Stimulated activated naive CD8-positive, alpha-beta T cell treated with anti-CD3 and anti-CD28 coated beads, Interleukin-15, amount 100 ng/mL, for 72 hours (primary cell): ENCODE measurements at regions not wholly inside any gene's neighbourhood (a gene's known extent, or its start where the extent isn't known, plus 50 kb on each side); places are given as distances from the start of the nearest gene placed in this dataset.
"Not testable (repeated sequence)": the region's sequence is repeated elsewhere in the genome, so short reads cannot be mapped to it uniquely, and the experiment has no call there.

Source experiments
- ATAC-seq: fragments of 150-1000 bp; cut with Tn5 transposase; 2 replicates; pipeline ENCODE4 v1.10.0; 2021; ENCODE audit warnings: mild to moderate bottlenecking, moderate library complexity
- DNase-seq, 2 donors: peaks; one replicate each; pipeline ENCODE4 v3.0.0; 2021 to 2022
- H3K27ac Mint-ChIP-seq, 2 donors: one replicate each; pipeline ENCODE4 v1.8.0; 2022; ENCODE audit warnings: mild to moderate bottlenecking in 2 of 2, mixed read lengths in 2 of 2, moderate library complexity in 2 of 2
- H3K27me3 Mint-ChIP-seq: one replicate; pipeline ENCODE4 v1.8.0; 2022; ENCODE audit warnings: mixed read lengths
- H3K4me1 Mint-ChIP-seq: one replicate; pipeline ENCODE4 v1.8.0; 2022; ENCODE audit warnings: mild to moderate bottlenecking, mixed read lengths
- H3K4me3 Mint-ChIP-seq, 2 donors: one replicate each; pipeline ENCODE4 v1.8.0; 2022; ENCODE audit warnings: mild to moderate bottlenecking in 2 of 2, mixed read lengths in 2 of 2, moderate library complexity in 1 of 2
- H3K9me3 Mint-ChIP-seq, 2 donors: one replicate each; pipeline ENCODE4 v1.8.0; 2022; ENCODE audit warnings: mixed read lengths in 2 of 2

DNA sequence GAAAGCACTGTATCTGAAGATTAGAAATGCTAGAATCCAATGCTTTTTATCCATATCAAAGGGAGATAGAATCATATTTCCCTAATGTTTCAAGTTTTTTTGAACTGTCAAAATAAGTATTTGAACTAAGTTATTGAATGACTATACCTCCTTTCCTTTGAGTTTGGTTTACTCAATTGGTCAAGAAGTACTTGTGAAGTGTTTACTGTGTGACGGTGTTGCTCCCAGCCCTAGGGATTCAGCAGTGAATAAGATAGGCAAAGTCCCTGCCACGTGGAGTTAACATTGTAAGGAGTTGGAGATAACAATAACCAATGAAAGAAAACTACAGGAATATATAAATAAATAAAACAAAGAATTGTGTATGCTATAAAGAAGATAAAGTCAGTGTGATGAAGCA is 535.9 kb downstream of the FRK start:
- ATAC-seq (no peak), DNase-seq (no peak)
- no peaks in the 10 kb centered on the region for H3K4me1 Mint-ChIP-seq
- no peak overlapping the region for H3K4me3 Mint-ChIP-seq
- no peaks in the 10 kb centered on the region for H3K27me3 Mint-ChIP-seq
- H3K27ac Mint-ChIP-seq: no peak overlapping the region
- H3K9me3 Mint-ChIP-seq: peaks cover 16 to 21% of the 10 kb centered on the region in 2 donors

DNA sequence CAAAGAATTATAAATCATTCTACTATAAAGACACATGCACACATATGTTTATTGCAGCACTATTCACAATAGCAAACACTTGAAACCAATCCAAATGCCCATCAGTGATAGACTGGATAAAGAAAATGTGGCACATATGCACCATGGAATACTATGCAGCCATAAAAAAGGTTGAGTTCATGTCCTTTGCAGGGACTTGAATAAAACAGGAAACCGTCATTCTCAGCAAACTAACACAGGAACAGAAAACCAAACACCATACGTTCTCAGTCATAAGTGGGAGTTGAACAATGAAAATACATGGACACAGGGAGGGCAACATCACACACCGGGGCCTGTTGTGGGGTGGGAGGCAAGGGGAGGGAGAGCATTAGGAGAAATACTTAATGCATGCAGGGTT is 538.9 kb downstream of the FRK start:
- DNase-seq, ATAC-seq, H3K27ac Mint-ChIP-seq, H3K4me3 Mint-ChIP-seq, H3K4me1 Mint-ChIP-seq, H3K27me3 Mint-ChIP-seq: not testable (repeated sequence)
- H3K9me3 Mint-ChIP-seq: peaks cover 28 to 40% of the 10 kb centered on the region in 2 donors

DNA sequence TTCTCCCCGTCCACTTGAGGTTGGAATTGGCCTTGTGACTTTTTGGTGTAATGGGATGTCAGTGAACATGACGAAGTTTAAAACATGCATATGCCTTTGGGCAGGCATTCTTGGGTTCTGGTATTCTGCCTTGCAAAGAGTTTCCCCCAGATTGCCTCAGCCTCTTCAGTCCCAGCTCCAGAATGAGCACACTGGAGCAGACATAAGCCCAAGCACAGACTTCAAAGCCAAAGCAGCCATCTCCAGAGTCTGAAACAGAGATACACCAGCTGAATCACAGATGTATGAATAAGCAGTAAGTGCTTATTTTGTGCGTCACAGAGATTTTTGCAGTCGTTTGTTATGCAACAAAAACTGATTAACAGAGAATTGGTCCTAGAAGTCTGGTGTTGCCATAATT is 546.0 kb downstream of the FRK start:
- no peak overlapping the region for H3K4me3 Mint-ChIP-seq
- H3K27ac Mint-ChIP-seq: no peak overlapping the region
- no peaks in the 10 kb centered on the region for H3K27me3 Mint-ChIP-seq
- H3K4me1 Mint-ChIP-seq: no peaks in the 10 kb centered on the region
- no peak for DNase-seq
- no peak for ATAC-seq
- peaks cover 17 to 24% of the 10 kb centered on the region in 2 donors for H3K9me3 Mint-ChIP-seq

DNA sequence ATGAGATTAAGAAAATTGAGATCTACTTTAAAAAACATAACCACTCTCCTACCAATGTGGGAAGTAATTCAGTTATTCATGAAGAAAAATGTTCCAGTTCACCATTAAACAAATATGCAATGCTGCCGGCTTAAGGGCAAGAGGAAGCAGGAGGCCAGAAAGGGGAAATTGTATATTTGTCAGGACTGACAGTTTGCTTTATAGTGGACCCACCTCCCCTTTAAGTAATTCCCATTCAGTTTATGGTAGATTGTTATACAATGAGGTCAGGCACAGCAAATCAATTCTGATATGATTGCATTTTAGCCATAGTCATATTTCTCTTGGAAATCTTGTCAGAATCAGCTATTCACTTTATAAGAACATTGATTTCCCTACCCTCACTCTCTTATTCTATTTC is 547.8 kb downstream of the FRK start:
- no peak overlapping the region for H3K4me3 Mint-ChIP-seq
- ATAC-seq: no peak

DNA sequence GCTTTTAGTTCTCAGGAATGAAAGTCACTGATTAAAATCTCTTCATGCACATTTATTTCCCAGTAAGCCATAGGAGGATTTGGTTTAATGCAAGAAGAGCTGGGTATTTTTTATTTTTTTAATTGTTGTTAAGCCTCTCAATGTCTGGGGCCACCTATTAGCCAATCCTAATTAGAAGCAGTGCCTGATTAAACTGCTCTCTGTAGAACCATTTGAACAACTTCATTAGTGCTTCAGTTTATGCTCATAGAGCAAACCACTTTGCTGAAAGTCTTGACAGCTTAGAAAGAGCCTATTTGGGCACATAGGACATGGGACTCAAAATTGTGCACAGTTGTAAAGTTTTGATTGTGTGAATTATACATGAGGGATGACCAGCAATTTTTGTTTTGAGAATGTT is 548.9 kb downstream of the FRK start:
- Mint-ChIP-seq H3K4me3 (no peak overlapping the region), H3K27ac (no peak overlapping the region), H3K4me1 (no peaks in the 10 kb centered on the region), H3K27me3 (no peaks in the 10 kb centered on the region), H3K9me3 (peaks cover 0 to 2% of the 10 kb centered on the region in 2 donors)
- no peak for ATAC-seq
- no peak for DNase-seq

More for the DNA sequence above, 547.8 kb downstream of the FRK start:
- Mint-ChIP-seq H3K9me3 (peaks cover 5 to 13% of the 10 kb centered on the region in 2 donors), H3K27me3 (no peaks in the 10 kb centered on the region), H3K4me1 (no peaks in the 10 kb centered on the region), H3K27ac (no peak overlapping the region)
- no peak for DNase-seq

DNA sequence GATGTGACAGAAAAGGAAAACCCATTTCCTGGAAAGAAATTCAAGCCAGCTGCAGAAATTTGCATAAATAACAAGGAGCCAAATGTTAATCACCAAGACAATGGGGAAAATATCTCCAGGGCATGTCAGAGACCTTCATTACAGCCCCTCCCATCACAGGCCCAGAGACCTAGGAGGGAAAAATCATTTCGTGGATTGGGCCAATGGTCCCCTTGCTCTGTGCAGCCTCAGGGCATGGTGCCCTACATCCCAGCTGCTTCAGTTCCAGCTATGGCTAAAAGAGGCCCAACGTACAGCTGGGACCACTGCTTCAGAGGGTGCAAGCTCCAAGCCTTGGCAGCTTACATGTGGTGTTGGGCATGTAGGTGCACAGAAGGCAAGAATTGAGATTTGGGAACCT is 558.3 kb downstream of the FRK start:
- not testable (repeated sequence) for H3K9me3 Mint-ChIP-seq, H3K27me3 Mint-ChIP-seq, ATAC-seq, H3K4me3 Mint-ChIP-seq, DNase-seq, H3K27ac Mint-ChIP-seq, H3K4me1 Mint-ChIP-seq

DNA sequence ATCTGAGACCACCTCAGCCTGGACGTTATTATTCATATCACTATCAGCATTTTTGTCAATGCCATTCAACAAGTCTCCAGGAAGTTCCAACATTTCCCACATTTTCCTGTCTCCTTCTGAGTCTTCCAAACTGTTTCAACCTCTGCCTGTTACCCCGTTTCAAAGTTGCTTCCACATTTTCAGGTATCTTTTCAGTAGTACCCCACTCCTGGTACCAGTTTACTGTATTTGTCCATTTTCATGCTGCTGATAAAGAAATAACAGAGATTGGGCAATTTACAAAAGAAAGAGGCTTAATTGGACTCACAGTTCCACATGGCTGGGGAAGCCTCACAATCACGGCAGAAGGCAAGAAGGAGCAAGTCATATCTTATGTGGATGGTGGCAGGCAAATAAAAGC is 565.5 kb downstream of the FRK start:
- peaks cover 12 to 15% of the 10 kb centered on the region in 2 donors for H3K9me3 Mint-ChIP-seq
- DNase-seq: no peak
- H3K4me1 Mint-ChIP-seq: no peaks in the 10 kb centered on the region
- H3K4me3 Mint-ChIP-seq: no peak overlapping the region
- no peak overlapping the region for H3K27ac Mint-ChIP-seq
- no peak for ATAC-seq
- no peaks in the 10 kb centered on the region for H3K27me3 Mint-ChIP-seq

DNA sequence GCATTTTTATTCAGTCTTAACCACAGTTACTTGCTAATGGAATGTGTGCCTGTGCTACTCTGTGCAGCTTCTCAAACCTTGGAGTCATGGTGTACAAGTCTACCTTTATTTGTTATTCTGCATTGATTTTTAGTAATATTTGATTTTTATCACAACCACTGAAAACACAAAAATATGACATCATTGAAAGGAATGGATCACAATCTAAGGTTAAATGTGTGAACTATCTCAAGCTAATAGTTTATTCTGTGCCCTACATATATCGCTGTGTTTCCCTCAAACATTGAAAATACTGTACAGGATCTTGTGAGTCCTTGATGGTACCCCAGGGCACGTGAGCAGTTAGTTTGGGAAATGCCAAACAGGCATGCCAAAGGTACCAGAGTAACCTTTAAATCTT is 573.4 kb downstream of the FRK start:
- H3K9me3 Mint-ChIP-seq: peaks cover 4 to 13% of the 10 kb centered on the region in 2 donors
- H3K27me3 Mint-ChIP-seq: no peaks in the 10 kb centered on the region
- H3K4me3 Mint-ChIP-seq: no peak overlapping the region
- DNase-seq: no peak
- no peak for ATAC-seq
- no peaks in the 10 kb centered on the region for H3K4me1 Mint-ChIP-seq
- no peak overlapping the region for H3K27ac Mint-ChIP-seq

DNA sequence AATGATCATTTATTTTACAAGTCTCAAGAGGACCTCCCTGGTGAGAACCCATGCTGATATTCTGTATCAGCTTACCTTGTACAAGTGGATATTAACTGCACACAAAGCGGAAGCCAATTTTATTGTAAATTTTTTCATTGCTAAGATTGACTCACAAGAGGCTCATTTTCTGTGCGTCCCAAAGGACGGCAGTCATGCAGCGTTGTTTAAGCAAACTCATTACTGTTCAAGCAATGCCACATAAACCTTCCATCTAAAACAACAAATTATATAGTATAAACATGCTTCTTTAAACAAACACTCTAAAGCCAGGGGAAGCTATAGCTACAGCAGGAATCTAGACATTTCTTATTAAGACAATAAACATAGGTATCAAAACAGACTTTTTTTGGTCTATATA is 575.3 kb downstream of the FRK start:
- H3K4me3 Mint-ChIP-seq: no peak overlapping the region
- H3K27me3 Mint-ChIP-seq: no peaks in the 10 kb centered on the region
- DNase-seq (no peak), ATAC-seq (no peak)
- H3K27ac Mint-ChIP-seq: no peak overlapping the region
- no peaks in the 10 kb centered on the region for H3K4me1 Mint-ChIP-seq
- H3K9me3 Mint-ChIP-seq: peaks cover 4 to 13% of the 10 kb centered on the region in 2 donors

DNA sequence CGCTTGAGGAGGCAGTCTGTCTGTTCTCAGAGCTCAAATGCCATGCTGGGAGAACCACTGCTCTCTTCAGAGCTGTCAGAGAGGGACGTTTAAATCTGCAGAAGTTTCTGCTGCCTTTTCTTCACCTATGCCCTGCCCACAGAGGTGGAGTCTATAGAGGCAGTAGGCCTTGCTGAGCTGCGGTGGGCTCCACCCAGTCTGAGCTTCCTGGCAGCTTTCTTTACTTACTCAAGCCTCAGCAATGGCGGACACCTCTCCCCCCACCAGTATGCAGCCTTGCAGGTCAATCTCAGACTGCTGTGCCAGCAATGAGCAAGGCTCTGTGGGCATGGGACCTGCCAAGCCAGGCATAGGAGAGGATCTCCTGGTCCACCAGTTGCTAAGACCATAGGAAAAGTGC is 580.1 kb downstream of the FRK start:
- H3K9me3 Mint-ChIP-seq: peaks cover 0 to 17% of the 10 kb centered on the region in 2 donors
- not testable (repeated sequence) for H3K4me3 Mint-ChIP-seq, H3K4me1 Mint-ChIP-seq, H3K27me3 Mint-ChIP-seq, ATAC-seq, H3K27ac Mint-ChIP-seq, DNase-seq

DNA sequence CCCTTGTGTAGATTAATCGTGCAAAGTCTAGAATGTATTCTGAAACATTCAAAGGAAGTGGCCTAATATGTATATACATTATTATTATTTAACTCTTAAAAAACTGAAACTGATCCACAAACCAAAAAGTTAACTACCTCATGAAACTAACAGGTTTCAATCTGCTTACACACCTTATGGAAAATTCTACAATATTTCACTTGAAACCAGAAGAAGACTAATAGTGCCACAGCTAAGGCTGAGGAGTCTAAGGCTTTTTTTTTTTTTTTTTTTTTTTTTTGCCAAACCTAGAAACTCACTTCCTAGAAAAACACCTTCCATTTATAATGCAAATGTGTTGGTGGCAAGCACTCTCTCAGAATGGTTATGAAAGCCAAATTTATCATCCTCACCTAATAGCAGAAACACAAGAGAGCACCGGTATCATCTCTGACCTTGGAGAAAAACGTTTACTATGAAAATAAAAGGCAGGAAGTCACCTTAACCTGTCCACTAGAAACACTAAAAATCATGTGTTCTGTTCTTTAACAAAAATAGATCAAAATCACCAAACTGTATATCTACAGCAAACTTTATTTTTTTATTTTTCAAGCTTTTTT is 586.1 kb downstream of the FRK start:
- Mint-ChIP-seq H3K4me1 (no peaks in the 10 kb centered on the region), H3K4me3 (no peak overlapping the region), H3K27ac (no peak overlapping the region), H3K9me3 (peaks cover 5 to 17% of the 10 kb centered on the region in 2 donors), H3K27me3 (no peaks in the 10 kb centered on the region)
- ATAC-seq: no peak
- no peak for DNase-seq

DNA sequence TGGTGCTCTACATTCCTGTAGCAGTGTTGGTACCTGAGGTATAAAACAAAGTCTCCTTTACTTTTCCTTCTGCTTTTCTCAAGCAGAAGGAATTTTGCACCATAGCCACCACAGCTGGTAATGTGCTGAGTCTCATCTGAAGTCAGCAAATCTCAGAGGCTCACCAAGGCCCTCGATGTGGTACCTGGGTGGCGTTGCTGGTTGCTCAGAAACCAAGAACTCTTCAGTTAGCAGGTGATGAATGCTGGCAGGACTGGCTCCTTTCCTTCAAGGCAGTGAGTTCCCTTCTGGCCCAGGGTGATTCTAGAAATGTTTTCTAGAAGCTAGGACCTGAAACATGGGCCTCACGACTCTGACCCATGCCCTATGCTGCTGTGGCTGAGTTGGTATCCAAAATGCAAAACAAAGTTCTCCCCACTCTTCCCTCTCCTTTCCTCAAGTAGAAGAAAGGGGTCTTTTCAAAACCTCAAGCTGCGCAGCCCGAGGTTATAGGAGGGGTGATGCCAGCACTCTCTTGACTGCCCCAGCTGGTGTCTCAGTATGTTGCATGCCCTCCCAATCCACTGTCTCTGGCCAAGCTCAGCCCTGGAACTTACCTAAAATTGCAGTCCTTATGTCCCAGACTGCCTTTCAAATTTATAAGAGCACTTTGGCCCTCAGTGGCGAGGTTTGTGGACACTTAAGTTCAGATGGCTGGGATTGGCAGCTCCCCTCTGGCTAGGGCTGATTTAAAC is 592.3 kb downstream of the FRK start:
- H3K4me3 Mint-ChIP-seq: no peak overlapping the region
- no peaks in the 10 kb centered on the region for H3K4me1 Mint-ChIP-seq
- H3K27me3 Mint-ChIP-seq: no peaks in the 10 kb centered on the region
- peaks cover 5 to 7% of the 10 kb centered on the region in 2 donors for H3K9me3 Mint-ChIP-seq
- ATAC-seq (no peak), DNase-seq (no peak)
- no peak overlapping the region for H3K27ac Mint-ChIP-seq

DNA sequence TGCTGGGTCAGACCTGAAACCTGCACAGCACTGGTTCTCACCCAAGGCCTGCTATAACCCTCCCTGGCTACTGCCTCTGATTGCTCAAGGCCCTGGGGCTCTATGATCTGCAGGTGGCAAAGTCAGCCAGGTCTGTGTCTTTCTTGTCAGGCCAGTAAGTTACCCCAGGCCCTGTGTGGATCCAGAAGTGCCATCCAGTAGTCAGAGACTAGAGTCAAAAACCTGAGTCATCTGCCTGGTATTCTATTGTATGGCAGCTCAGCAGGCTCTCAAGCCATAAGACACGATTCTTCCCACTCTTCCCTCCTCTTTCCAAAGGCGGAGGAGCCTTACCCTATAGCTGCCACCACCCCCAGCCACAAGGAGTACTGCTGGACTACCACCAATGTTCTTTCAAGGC is 593.0 kb downstream of the FRK start:
- no peaks in the 10 kb centered on the region for H3K4me1 Mint-ChIP-seq
- H3K4me3 Mint-ChIP-seq: no peak overlapping the region
- peaks cover 5 to 7% of the 10 kb centered on the region in 2 donors for H3K9me3 Mint-ChIP-seq
- H3K27me3 Mint-ChIP-seq: no peaks in the 10 kb centered on the region
- peak overlapping the region in 1 of 2 donors; percentile 54 for H3K27ac Mint-ChIP-seq
- no peak for DNase-seq
- no peak for ATAC-seq

DNA sequence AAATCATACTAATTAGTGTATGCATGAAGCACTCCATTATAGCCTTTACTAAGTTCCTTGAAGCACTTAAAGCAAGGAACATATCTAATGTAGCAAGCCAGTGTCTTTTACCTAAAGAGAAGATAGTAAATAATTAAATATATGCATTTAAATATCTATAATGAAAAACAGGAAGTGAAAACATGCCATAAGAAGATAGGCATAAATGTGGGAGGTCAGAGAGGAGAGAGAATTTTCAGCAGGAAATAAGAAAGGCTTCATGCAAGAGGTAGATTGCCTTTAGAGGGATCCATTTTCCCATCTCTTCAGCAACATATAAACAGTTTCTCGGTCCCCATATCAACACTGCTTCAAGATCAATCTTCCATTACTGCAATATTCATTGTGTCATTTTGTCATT is 599.8 kb downstream of the FRK start:
- no peak for DNase-seq
- Mint-ChIP-seq H3K4me1 (no peaks in the 10 kb centered on the region), H3K27me3 (no peaks in the 10 kb centered on the region), H3K27ac (no peak overlapping the region), H3K9me3 (peaks cover 0 to 16% of the 10 kb centered on the region in 2 donors), H3K4me3 (no peak overlapping the region)
- no peak for ATAC-seq

DNA sequence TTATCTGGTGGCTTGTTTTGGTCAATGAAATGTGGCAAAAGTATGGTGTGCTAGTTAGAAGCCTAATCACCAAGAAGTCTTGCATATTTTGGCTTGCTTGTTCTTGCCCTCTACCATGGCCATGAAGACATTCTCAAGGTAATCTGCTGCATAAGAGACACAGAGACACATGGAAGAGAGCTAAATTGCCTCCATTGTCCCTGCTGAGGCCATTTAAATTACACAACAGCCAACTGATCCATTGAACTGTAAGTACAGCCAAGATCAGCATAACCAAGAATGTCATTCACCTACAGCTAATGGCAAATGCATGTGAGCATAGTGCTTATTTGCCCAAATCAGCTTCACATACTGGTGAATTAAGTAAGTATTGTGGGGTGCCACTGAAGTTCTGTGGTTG is 603.8 kb downstream of the FRK start:
- no peak for DNase-seq
- no peak for ATAC-seq
- no peak overlapping the region for H3K4me3 Mint-ChIP-seq
- H3K27ac Mint-ChIP-seq: no peak overlapping the region
- peaks cover 0 to 4% of the 10 kb centered on the region in 2 donors for H3K9me3 Mint-ChIP-seq
- no peaks in the 10 kb centered on the region for H3K27me3 Mint-ChIP-seq
- H3K4me1 Mint-ChIP-seq: no peaks in the 10 kb centered on the region

DNA sequence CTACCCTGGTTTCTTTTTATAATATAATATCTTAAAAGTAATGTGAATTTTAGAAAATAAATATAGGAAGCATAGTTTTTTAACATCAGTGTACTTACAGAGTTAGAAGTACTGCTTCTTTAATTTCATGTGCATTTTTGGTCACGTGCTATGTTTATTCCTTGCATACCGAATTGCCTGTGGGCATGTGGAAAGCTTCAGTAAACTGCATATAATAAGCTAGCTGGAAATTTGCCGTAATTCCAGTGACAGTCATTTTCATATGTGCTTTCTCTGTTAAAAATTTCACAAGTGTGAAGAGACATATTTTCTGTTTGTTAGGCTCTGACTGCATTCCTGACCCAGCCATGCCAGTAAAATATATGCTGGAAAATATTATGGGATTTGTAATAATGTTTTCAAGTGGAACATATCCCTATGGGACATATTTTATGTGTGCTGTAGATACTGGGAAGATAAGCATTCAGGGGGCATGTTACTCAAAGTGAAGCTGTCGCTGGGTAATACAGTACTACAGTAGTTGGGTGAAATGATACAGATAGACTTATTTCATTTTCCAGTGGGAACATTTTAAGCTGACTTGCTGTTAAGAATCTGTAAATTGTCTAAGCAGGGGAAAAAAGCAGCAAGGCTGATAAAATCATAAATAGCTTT is 616.7 kb downstream of the FRK start:
- Mint-ChIP-seq H3K4me1 (no peaks in the 10 kb centered on the region), H3K27me3 (no peaks in the 10 kb centered on the region), H3K9me3 (peaks cover 0 to 11% of the 10 kb centered on the region in 2 donors), H3K4me3 (no peak overlapping the region), H3K27ac (no peak overlapping the region)
- DNase-seq (no peak), ATAC-seq (no peak)
